GM06990 (cell line): ENCODE measurements at regions not wholly inside any gene's neighbourhood (a gene's known extent, or its start where the extent isn't known, plus 50 kb on each side); places are given as distances from the start of the nearest gene placed in this dataset.

Experiments used
- DNase-seq: peaks from one replicate; pipeline ENCODE4 v3.0.0-alpha.2; 2011; ENCODE audit not compliant: insufficient read length; ENCODE audit errors: extremely low read depth
- H3K27me3 ChIP-seq: replicated peaks from 2 replicates; pipeline ENCODE4 v1.6.0; 2011; ENCODE audit warnings: low read length; ENCODE audit not compliant: control insufficient read depth, insufficient read depth
- H3K36me3 ChIP-seq: 2 replicates; pipeline ENCODE4 v1.5.1; 2011; ENCODE audit warnings: low read length; ENCODE audit not compliant: control insufficient read depth, insufficient read depth
- H3K4me3 ChIP-seq: replicated peaks from 2 replicates; pipeline ENCODE4 v1.5.1; 2011; ENCODE audit warnings: low read depth, mild to moderate bottlenecking, control low read depth, low read length
- CTCF ChIP-seq: IDR thresholded peaks from 2 replicates; pipeline ENCODE4 v1.5.1; 2011; ENCODE audit warnings: low read length, control low read depth, mild to moderate bottlenecking, inconsistent platforms; ENCODE audit not compliant: insufficient read depth, poor library complexity, severe bottlenecking

DNA sequence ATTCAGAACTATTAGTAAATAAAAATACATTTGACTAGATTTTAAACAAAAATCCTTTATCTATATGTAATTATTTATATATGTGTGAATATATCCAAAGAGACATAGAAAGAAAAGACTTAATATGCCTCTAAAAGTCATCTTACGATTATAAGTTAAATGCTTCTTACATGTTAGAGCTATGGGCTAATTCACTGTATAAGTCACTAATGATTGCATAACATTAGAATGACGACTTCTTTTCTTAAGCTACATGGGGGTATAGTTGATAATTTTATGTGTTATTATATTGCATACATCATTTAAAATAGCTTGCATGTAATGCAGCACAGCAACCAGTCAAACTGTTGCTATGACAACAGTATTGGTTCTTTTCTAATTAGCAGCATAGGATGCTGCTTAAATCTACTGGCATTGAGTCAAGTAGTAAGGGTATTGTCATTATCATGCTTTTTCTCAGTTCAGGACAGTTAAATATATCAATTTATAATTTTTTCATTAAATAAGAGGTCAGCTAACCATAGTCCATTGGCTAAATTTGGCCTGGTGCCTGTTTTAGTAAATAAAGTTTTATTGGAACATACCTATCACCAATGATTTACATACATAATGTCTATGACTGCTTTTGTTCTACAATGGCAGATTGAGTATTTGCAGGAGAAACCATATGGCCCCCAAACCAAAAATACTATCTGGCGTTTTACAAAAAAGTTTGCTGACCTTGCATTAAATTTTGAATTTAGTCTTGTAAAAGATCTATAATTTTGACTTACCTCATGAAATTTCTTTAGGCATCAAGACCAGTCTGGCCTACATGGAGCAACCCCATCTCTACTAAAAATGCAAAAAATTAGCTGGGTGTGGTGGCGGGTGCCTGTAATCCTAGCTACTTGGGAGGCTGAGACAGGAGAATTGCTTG lies 207.7 kb upstream of the ZSWIM2 start:
- Histone ChIP-seq H3K36me3 (no peaks in the 10 kb centered on the region), H3K27me3 (no peaks in the 10 kb centered on the region), H3K4me3 (no peak overlapping the region)
- TF ChIP-seq CTCF, result no peak
- DNase-seq, result no peak

GRCh38 chr2:187055463-187055862 lies 206.5 kb upstream of the ZSWIM2 start:
- no peaks in the 10 kb centered on the region for H3K27me3 ChIP-seq
- H3K4me3 ChIP-seq, result no peak overlapping the region
- H3K36me3 ChIP-seq, result no peaks in the 10 kb centered on the region
- TF ChIP-seq CTCF, result no peak
- no peak for DNase-seq

DNA sequence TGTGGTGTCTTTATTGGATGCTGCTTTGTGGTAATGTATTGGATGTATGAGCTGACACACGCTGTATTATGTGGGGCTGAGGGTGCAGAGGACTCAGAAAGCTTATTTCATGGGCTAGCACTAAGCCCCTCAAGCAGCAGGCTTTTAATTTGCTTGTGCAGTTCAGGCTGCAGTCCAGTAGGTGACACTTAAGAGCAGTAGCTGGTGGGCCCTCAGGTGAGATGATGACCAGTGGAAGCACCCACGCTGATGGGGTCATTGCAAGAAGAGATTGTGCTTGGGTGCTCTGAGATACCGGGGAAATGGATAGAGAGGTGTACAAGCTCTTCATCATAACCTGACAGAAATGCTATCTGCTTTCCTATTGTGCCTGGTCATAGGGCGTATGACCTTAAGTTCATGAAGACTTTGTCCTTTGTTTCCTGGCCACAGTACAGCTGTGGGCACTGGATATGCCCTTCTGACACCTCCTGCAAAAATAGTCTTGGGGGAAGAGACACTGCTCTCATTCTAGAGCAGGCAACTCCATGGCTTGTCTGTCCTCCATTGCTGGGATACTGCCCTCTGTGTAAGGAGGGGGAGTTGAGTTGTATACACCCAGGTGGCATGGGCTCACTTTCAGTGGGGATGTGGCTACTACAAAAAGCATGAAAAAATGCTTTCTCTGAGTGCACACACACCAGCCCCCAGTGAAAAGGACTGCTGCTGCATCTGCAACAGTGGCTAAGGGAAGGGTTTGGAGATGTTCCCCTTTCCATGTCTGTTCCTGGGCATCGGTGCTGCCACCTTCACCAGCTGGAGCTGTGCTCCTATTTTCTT lies 205.7 kb upstream of the ZSWIM2 start:
- H3K4me3 ChIP-seq, result no peak overlapping the region
- no peak for DNase-seq
- no peaks in the 10 kb centered on the region for H3K36me3 ChIP-seq
- no peaks in the 10 kb centered on the region for H3K27me3 ChIP-seq
- peak; percentile 43 for TF ChIP-seq CTCF

DNA sequence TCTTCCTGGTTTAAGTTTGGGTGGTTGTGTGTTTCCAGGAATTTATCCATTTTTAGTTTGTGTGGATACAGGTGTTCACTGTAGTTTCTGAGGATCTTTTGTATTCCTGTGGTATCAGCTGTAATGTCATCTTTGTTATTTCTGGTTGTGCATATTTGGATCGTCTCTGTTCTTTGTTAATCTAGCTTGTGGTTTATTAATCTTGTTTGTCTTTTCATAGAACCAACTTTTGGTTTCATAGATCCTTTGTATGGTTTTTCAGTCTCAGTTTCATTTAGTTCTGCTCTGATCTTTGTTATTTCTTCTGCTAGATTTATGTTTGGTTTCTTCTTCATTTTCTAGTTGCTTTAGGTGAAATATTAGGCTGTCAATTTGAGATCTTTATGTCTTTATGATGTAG lies 202.4 kb upstream of the ZSWIM2 start:
- no peak for DNase-seq
- Histone ChIP-seq H3K36me3 (no peaks in the 10 kb centered on the region), H3K27me3 (no peaks in the 10 kb centered on the region), H3K4me3 (no peak overlapping the region)
- TF ChIP-seq CTCF, result no peak

- DNase-seq, result no peak
- no peaks in the 10 kb centered on the region for H3K36me3 ChIP-seq
- no peak for TF ChIP-seq CTCF
- H3K4me3 ChIP-seq, result no peak overlapping the region
- no peaks in the 10 kb centered on the region for H3K27me3 ChIP-seq
Measured at GRCh38 chr2:187050409-187050998, 201.5 kb upstream of the ZSWIM2 start.
